A673 (cell line): ENCODE measurements at regions not wholly inside any gene's neighbourhood (a gene's known extent, or its start where the extent isn't known, plus 50 kb on each side); places are given as distances from the start of the nearest gene placed in this dataset.
A peak's percentile ranks its signal among the peaks of the same experiment; 100 is the strongest.

ENCODE experiments used
- BruUV-seq: library from RNA; stranded (reverse); fragments of 400-500 nt; replicated peaks from 2 replicates; lab custom pipeline; 2021; lab: Mats Ljungman, UMichigan
- CTCF ChIA-PET: fragments of 300-600 bp; sonication (Branson Sonifier 250); formaldehyde crosslinking; loops from one replicate; lab custom pipeline; 2022; ENCODE audit warnings: antibody characterized with exemption; lab: Charles Lee
- POLR2A ChIA-PET: fragments of 300-600 bp; sonication (Branson Sonifier 250); formaldehyde crosslinking; loops from one replicate; lab custom pipeline; 2022; ENCODE audit warnings: antibody characterized with exemption; ENCODE audit not compliant: low non-redundant PET; lab: Charles Lee
- DNase-seq: peaks from one replicate; pipeline ENCODE4 v3.0.0-alpha.2; 2015; ENCODE audit warnings: low spot score
- H3K27ac ChIP-seq: fragments of 200-600 bp; sonication (generic); 2 replicates; pipeline ENCODE4 v1.5.1; 2016; ENCODE audit warnings: mixed run types, low read depth, mild to moderate bottlenecking, mixed read lengths, antibody characterized with exemption, low read length; ENCODE audit not compliant: poor library complexity, severe bottlenecking
- H3K27me3 ChIP-seq: fragments of 200-600 bp; sonication (generic); replicated peaks from 2 replicates; pipeline ENCODE4 v1.6.1; 2017; ENCODE audit warnings: mixed run types, low read depth, mild to moderate bottlenecking, mixed read lengths, antibody characterized with exemption, low read length; ENCODE audit not compliant: insufficient read depth, poor library complexity
- H3K36me3 ChIP-seq: fragments of 200-600 bp; sonication (generic); 2 replicates; pipeline ENCODE4 v1.6.1; 2016; ENCODE audit warnings: mixed run types, mild to moderate bottlenecking, mixed read lengths, antibody characterized with exemption, low read length; ENCODE audit not compliant: insufficient read depth, poor library complexity, severe bottlenecking
- H3K4me1 ChIP-seq: fragments of 200-600 bp; sonication (generic); 2 replicates; pipeline ENCODE4 v1.6.1; 2017; ENCODE audit warnings: mixed run types, mild to moderate bottlenecking, mixed read lengths, antibody characterized with exemption, low read length; ENCODE audit not compliant: insufficient read depth, poor library complexity, severe bottlenecking
- H3K4me3 ChIP-seq: fragments of 200-600 bp; sonication (generic); 2 replicates; pipeline ENCODE4 v1.5.1; 2016; ENCODE audit warnings: low read depth, mixed run types, mild to moderate bottlenecking, mixed read lengths, low read length; ENCODE audit not compliant: poor library complexity, severe bottlenecking
- H3K9me3 ChIP-seq: fragments of 200-600 bp; sonication (generic); 2 replicates; pipeline ENCODE4 v1.6.1; 2016; ENCODE audit warnings: mixed run types, low read depth, mild to moderate bottlenecking, mixed read lengths, antibody characterized with exemption, low read length; ENCODE audit not compliant: poor library complexity, severe bottlenecking
- EZH2 ChIP-seq: fragments of 200-600 bp; sonication (generic); IDR thresholded peaks from 2 replicates; pipeline ENCODE4 v1.6.1; 2017; ENCODE audit warnings: borderline replicate concordance, low read depth, mild to moderate bottlenecking, mixed read lengths, antibody characterized with exemption, low read length; ENCODE audit not compliant: poor library complexity, severe bottlenecking
- intact Hi-C: fragments of 100-400 bp; cut with micrococcal nuclease; formaldehyde crosslinking; loops from one replicate; pipeline ENCODE4 v1.10.0; 2022; ENCODE audit not compliant: unreplicated experiment
- TF ChIP-seq, protein P1 (sequence below): fragments of 300-800, 200-600 bp; sonication (generic); conservative IDR thresholded peaks from 2 replicates; pipeline ENCODE4 v1.5.1; 2017; ENCODE audit warnings: low read depth, mild to moderate bottlenecking, antibody characterized with exemption, low read length, moderate library complexity, mixed read lengths

DNA sequence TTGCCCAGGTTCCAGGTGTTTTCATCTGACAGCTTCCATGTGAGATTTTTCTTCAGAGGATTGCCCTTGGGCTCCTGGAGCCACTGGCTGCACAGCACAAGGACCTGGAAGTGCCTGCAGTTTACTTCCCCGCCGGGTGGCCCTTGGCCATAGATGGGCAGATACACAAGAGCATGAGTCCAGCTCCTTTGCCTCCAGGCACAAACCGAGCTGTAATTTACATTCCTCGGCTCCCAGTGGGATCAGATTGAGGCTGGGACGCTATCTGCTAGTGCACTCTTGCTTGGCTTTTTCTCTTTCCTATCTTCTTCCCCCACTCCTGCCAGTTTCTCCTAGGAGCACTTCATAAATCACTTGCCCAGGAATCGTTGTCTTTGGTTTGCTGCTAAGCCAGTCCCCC, 85.4 kb upstream of the RALY start:
- no peak overlapping the region for H3K27ac ChIP-seq
- intact Hi-C loops = no loop called here
- no peak for DNase-seq
- H3K4me3 ChIP-seq = no peak overlapping the region
- TF ChIP-seq, protein P1, sequence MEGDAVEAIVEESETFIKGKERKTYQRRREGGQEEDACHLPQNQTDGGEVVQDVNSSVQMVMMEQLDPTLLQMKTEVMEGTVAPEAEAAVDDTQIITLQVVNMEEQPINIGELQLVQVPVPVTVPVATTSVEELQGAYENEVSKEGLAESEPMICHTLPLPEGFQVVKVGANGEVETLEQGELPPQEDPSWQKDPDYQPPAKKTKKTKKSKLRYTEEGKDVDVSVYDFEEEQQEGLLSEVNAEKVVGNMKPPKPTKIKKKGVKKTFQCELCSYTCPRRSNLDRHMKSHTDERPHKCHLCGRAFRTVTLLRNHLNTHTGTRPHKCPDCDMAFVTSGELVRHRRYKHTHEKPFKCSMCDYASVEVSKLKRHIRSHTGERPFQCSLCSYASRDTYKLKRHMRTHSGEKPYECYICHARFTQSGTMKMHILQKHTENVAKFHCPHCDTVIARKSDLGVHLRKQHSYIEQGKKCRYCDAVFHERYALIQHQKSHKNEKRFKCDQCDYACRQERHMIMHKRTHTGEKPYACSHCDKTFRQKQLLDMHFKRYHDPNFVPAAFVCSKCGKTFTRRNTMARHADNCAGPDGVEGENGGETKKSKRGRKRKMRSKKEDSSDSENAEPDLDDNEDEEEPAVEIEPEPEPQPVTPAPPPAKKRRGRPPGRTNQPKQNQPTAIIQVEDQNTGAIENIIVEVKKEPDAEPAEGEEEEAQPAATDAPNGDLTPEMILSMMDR = no peak
- TF ChIP-seq EZH2 = no peak
- H3K27me3 ChIP-seq = no peaks in the 10 kb centered on the region
- peaks cover 6% of the 10 kb centered on the region for H3K4me1 ChIP-seq
- no peaks in the 10 kb centered on the region for H3K9me3 ChIP-seq
- BruUV-seq = no TSS peak
- POLR2A ChIA-PET = interaction anchor here (0.7 kb wide), 1 partner anchor 91 kb away, joined by 4 read pairs; no protein-coding TSS in a partner anchor
- no peaks in the 10 kb centered on the region for H3K36me3 ChIP-seq
- CTCF ChIA-PET = no interaction called here

GRCh38 chr20:33908868-33909267, 84.8 kb upstream of the RALY start:
- intact Hi-C loops = no loop called here
- Histone ChIP-seq H3K4me3 (no peak overlapping the region), H3K4me1 (peaks cover 6% of the 10 kb centered on the region), H3K27me3 (no peaks in the 10 kb centered on the region), H3K9me3 (no peaks in the 10 kb centered on the region), H3K36me3 (no peaks in the 10 kb centered on the region), H3K27ac (no peak overlapping the region)
- ChIA-PET POLR2A (no interaction called here), CTCF (no interaction called here)
- BruUV-seq = no TSS peak
- DNase-seq = no peak
- TF ChIP-seq, protein P1 = no peak
- TF ChIP-seq EZH2 = no peak

GRCh38 chr20:33909331-33909921, 84.3 kb upstream of the RALY start:
- ChIA-PET POLR2A (no interaction called here), CTCF (no interaction called here)
- Histone ChIP-seq H3K27ac (no peak overlapping the region), H3K9me3 (no peaks in the 10 kb centered on the region), H3K4me1 (peaks cover 6% of the 10 kb centered on the region), H3K27me3 (no peaks in the 10 kb centered on the region), H3K36me3 (no peaks in the 10 kb centered on the region), H3K4me3 (no peak overlapping the region)
- no TSS peak for BruUV-seq
- no peak for TF ChIP-seq EZH2
- TF ChIP-seq, protein P1 = no peak
- intact Hi-C loops = no loop called here
- DNase-seq = peak; percentile 61
